HepG2 (cell line): ENCODE measurements at regions not wholly inside any gene's neighbourhood (a gene's known extent, or its start where the extent isn't known, plus 50 kb on each side); places are given as distances from the start of the nearest gene placed in this dataset.

Experiments used
- ATAC-seq: fragments of 200-7000 bp; cut with Tn5 transposase; 3 replicates; pipeline ENCODE4 v1.9.1; 2020; ENCODE audit warnings: mild to moderate bottlenecking, moderate library complexity
- BruUV-seq: library from RNA; stranded (reverse); fragments of 400-500 nt; replicated peaks from 2 replicates; lab custom pipeline; 2021; lab: Mats Ljungman, UMichigan
- CTCF ChIA-PET: fragments of 300-600 bp; formaldehyde crosslinking; extraction: SDS; loops from one replicate; lab custom pipeline; 2021; ENCODE audit warnings: low total read pairs, inconsistent platforms, low intra/inter-chr PET ratio; lab: Yijun Ruan, JAX
- POLR2A ChIA-PET: fragments of 350-600 bp; sonication (Branson Sonifier 250); formaldehyde crosslinking; loops from one replicate; lab custom pipeline; 2020; ENCODE audit warnings: antibody characterized with exemption, inconsistent platforms; lab: Yijun Ruan, JAX
- DNase-seq: peaks from one replicate; pipeline ENCODE4 v3.0.0-alpha.2; 2015; ENCODE audit warnings: low spot score
- FAIRE-seq: peaks from 3 replicates; lab custom pipeline; 2011; peaks lifted over from hg19 to GRCh38; lab: Jason Lieb, UNC
- H2AFZ ChIP-seq: one replicate; pipeline ENCODE4 v1.6.1; 2011; ENCODE audit warnings: low read length, inconsistent platforms
- H3K27ac ChIP-seq: fragments of 300-600 bp; 3 replicates; pipeline ENCODE4 v1.8.0; 2011; ENCODE audit warnings: mixed run types, mild to moderate bottlenecking, mixed read lengths, low read length, inconsistent platforms; ENCODE audit not compliant: insufficient read depth; ENCODE audit errors: extremely low read length
- H3K27me3 ChIP-seq, 2 experiments: fragments of 200-600 bp in 1 of 2; 2 replicates in 1 of 2; 3 replicates in 1 of 2; pipeline versions ENCODE4 v1.6.0 to v1.8.0; 2011; ENCODE audit warnings: low read length in 2 of 2, mild to moderate bottlenecking in 2 of 2, moderate library complexity in 2 of 2, inconsistent platforms in 1 of 2; ENCODE audit not compliant: insufficient read depth in 2 of 2, control insufficient read depth in 1 of 2
- H3K36me3 ChIP-seq, 2 experiments: fragments of 200-600 bp in 1 of 2; replicated peaks in 1 of 2; 2 replicates in 1 of 2; 3 replicates in 1 of 2; pipeline versions ENCODE4 v1.5.1 to v1.8.0; 2011; ENCODE audit warnings: low read length in 2 of 2, inconsistent platforms in 1 of 2; ENCODE audit not compliant: insufficient read depth in 2 of 2, control insufficient read depth in 1 of 2
- H3K4me1 ChIP-seq: 2 replicates; pipeline ENCODE4 v1.5.1; 2012; ENCODE audit warnings: low read length, inconsistent platforms; ENCODE audit not compliant: insufficient read depth
- H3K4me2 ChIP-seq: 2 replicates; pipeline ENCODE4 v1.6.0; 2011; ENCODE audit warnings: low read depth, low read length, inconsistent platforms
- H3K4me3 ChIP-seq, 3 experiments: fragments of 200-600 bp in 1 of 3; sonication (generic), shearing (Covaris generic) in 1 of 3; replicated peaks in 1 of 3; 2 replicates each; pipeline ENCODE4 v1.5.1; 2011 to 2016; ENCODE audit warnings: low read length in 3 of 3, inconsistent platforms in 2 of 3, low read depth in 2 of 3, mild to moderate bottlenecking in 2 of 3, control low read depth in 1 of 3, mixed read lengths in 1 of 3; ENCODE audit not compliant: insufficient read depth in 1 of 3
- H3K79me2 ChIP-seq: one replicate; pipeline ENCODE4 v1.6.1; 2011; ENCODE audit warnings: low read length, inconsistent platforms; ENCODE audit not compliant: insufficient read depth
- H3K9ac ChIP-seq: 2 replicates; pipeline ENCODE4 v1.6.0; 2011; ENCODE audit warnings: mild to moderate bottlenecking, low read depth, low read length, inconsistent platforms; ENCODE audit not compliant: insufficient read depth
- H3K9me3 ChIP-seq: 2 replicates; pipeline ENCODE4 v1.5.1; 2012; ENCODE audit warnings: mild to moderate bottlenecking, low read length
- H4K20me1 ChIP-seq: 2 replicates; pipeline ENCODE4 v1.6.0; 2011; ENCODE audit warnings: inconsistent platforms, mild to moderate bottlenecking, low read length, moderate library complexity; ENCODE audit not compliant: insufficient read depth
- MIXL1 ChIP-seq: IDR thresholded peaks from 2 replicates; pipeline ENCODE4 v1.6.1; 2016
- SOX13 ChIP-seq, 3 experiments: fragments of 450-650 bp in 1 of 3; sonication (generic) in 1 of 3; formaldehyde crosslinking in 1 of 3; IDR thresholded peaks in 2 of 3; conservative IDR thresholded peaks in 1 of 3; 2 replicates each; pipeline versions ENCODE4 v1.5.0 to v1.6.1; 2016 to 2020; ENCODE audit warnings: antibody characterized with exemption in 1 of 3, mild to moderate bottlenecking in 1 of 3, missing compliant biosample characterization in 1 of 3, missing genetic modification reagents in 1 of 3, moderate library complexity in 1 of 3
- ZNF530 ChIP-seq: sonication (generic); formaldehyde crosslinking; IDR thresholded peaks from 2 replicates; pipeline ENCODE4 v1.5.0; 2020; ENCODE audit warnings: low read depth, mild to moderate bottlenecking, missing genetic modification reagents
- ZNF572 ChIP-seq: sonication (generic); formaldehyde crosslinking; IDR thresholded peaks from 2 replicates; pipeline ENCODE4 v1.5.1; 2020; ENCODE audit warnings: mild to moderate bottlenecking, missing genetic modification reagents
- ZNF775 ChIP-seq: sonication (generic); formaldehyde crosslinking; IDR thresholded peaks from 2 replicates; pipeline ENCODE4 v1.4.0; 2020; ENCODE audit warnings: missing genetic modification reagents, mild to moderate bottlenecking, moderate library complexity, borderline replicate concordance
- ZSCAN29 ChIP-seq: sonication (generic); formaldehyde crosslinking; conservative IDR thresholded peaks from 2 replicates; pipeline ENCODE4 v1.4.0; 2020; ENCODE audit warnings: mild to moderate bottlenecking, missing genetic modification reagents
- WGBS: methylation state at CpG from one replicate; pipeline ENCODE4 v1.1.6; 2017; ENCODE audit warnings: low lambda C conversion rate; 5-methylcytosine and 5-hydroxymethylcytosine counted together
- in situ Hi-C: cut with HindIII; loops from 2 replicates; pipeline ENCODE4 v1.10.0; 2017; ENCODE audit warnings: low pct_unique_long_range_greater_than_20kb; ENCODE audit not compliant: extremely low pct_ligation_motif_present
- intact Hi-C: fragments of 100-400 bp; cut with micrococcal nuclease; formaldehyde crosslinking; loops from one replicate; pipeline ENCODE4 v1.10.0; 2022; ENCODE audit not compliant: unreplicated experiment
- TF ChIP-seq, protein P1 (sequence below): sonication (generic); formaldehyde crosslinking; IDR thresholded peaks from 2 replicates; pipeline ENCODE4 v1.9.0; 2021; ENCODE audit warnings: mild to moderate bottlenecking, missing genetic modification reagents
- TF ChIP-seq, protein P2 (sequence below), 2 experiments: sonication (generic) in 1 of 2; formaldehyde crosslinking in 1 of 2; IDR thresholded peaks; 2 replicates each; pipeline versions ENCODE4 v1.6.1 to v1.9.0; 2014 to 2022; ENCODE audit warnings: antibody characterized with exemption in 1 of 2, borderline replicate concordance in 1 of 2, inconsistent platforms in 1 of 2, low read depth in 1 of 2, missing genetic modification reagents in 1 of 2

DNA sequence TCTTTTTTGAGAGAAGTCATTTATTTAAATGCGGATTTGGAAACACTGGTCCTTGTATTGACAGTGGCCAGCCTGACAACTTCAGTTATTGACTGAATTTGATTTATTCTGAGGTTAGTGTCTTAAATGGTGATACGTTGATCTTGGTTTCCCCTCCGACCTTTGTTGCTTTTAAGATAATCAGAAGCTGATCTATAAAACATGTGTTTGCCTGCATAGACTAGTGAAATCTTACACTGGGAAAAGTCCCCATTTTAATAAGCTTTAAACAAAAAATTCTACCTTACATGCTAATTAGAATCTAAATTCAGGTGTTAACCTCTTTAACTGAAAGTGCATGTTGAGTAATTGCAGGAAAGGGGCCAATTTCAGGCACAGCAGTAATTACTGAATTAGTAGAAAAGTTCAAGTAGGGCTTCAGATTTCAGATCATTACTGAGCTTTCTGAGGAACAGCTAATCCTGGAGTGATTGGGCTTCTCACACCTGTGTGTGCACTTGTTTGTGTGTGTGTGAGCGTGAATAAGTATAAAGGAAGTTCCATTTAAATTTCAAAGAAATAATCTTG is 221.4 kb downstream of the SOX2 start:
- no peak for TF ChIP-seq ZNF530 (CRISPR knock-in tag)
- TF ChIP-seq ZSCAN29 (CRISPR knock-in tag) = no peak
- TF ChIP-seq MIXL1 (CRISPR knock-in tag) = no peak
- TF ChIP-seq ZNF572 = no peak
- TF ChIP-seq ZNF775 (CRISPR knock-in tag) = no peak
- no peak for TF ChIP-seq SOX13 (IDR thresholded peaks at IDR 0.05)
- no peak for TF ChIP-seq SOX13 (CRISPR knock-in tag; conservative IDR thresholded peaks at IDR 0.05 in 1 of 2, IDR thresholded peaks at IDR 0.05 in 1 of 2)
- TF ChIP-seq, protein P1, sequence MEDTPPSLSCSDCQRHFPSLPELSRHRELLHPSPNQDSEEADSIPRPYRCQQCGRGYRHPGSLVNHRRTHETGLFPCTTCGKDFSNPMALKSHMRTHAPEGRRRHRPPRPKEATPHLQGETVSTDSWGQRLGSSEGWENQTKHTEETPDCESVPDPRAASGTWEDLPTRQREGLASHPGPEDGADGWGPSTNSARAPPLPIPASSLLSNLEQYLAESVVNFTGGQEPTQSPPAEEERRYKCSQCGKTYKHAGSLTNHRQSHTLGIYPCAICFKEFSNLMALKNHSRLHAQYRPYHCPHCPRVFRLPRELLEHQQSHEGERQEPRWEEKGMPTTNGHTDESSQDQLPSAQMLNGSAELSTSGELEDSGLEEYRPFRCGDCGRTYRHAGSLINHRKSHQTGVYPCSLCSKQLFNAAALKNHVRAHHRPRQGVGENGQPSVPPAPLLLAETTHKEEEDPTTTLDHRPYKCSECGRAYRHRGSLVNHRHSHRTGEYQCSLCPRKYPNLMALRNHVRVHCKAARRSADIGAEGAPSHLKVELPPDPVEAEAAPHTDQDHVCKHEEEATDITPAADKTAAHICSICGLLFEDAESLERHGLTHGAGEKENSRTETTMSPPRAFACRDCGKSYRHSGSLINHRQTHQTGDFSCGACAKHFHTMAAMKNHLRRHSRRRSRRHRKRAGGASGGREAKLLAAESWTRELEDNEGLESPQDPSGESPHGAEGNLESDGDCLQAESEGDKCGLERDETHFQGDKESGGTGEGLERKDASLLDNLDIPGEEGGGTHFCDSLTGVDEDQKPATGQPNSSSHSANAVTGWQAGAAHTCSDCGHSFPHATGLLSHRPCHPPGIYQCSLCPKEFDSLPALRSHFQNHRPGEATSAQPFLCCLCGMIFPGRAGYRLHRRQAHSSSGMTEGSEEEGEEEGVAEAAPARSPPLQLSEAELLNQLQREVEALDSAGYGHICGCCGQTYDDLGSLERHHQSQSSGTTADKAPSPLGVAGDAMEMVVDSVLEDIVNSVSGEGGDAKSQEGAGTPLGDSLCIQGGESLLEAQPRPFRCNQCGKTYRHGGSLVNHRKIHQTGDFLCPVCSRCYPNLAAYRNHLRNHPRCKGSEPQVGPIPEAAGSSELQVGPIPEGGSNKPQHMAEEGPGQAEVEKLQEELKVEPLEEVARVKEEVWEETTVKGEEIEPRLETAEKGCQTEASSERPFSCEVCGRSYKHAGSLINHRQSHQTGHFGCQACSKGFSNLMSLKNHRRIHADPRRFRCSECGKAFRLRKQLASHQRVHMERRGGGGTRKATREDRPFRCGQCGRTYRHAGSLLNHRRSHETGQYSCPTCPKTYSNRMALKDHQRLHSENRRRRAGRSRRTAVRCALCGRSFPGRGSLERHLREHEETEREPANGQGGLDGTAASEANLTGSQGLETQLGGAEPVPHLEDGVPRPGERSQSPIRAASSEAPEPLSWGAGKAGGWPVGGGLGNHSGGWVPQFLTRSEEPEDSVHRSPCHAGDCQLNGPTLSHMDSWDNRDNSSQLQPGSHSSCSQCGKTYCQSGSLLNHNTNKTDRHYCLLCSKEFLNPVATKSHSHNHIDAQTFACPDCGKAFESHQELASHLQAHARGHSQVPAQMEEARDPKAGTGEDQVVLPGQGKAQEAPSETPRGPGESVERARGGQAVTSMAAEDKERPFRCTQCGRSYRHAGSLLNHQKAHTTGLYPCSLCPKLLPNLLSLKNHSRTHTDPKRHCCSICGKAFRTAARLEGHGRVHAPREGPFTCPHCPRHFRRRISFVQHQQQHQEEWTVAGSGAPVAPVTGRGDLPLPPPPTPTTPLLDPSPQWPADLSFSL (CRISPR knock-in tag) = no peak
- TF ChIP-seq, protein P2, sequence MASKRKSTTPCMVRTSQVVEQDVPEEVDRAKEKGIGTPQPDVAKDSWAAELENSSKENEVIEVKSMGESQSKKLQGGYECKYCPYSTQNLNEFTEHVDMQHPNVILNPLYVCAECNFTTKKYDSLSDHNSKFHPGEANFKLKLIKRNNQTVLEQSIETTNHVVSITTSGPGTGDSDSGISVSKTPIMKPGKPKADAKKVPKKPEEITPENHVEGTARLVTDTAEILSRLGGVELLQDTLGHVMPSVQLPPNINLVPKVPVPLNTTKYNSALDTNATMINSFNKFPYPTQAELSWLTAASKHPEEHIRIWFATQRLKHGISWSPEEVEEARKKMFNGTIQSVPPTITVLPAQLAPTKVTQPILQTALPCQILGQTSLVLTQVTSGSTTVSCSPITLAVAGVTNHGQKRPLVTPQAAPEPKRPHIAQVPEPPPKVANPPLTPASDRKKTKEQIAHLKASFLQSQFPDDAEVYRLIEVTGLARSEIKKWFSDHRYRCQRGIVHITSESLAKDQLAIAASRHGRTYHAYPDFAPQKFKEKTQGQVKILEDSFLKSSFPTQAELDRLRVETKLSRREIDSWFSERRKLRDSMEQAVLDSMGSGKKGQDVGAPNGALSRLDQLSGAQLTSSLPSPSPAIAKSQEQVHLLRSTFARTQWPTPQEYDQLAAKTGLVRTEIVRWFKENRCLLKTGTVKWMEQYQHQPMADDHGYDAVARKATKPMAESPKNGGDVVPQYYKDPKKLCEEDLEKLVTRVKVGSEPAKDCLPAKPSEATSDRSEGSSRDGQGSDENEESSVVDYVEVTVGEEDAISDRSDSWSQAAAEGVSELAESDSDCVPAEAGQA (IDR thresholded peaks at IDR 0.05; ENCODE audit: low read depth) = no peak
- TF ChIP-seq, protein P2 (CRISPR knock-in tag; IDR thresholded peaks at IDR 0.05; ENCODE audit: borderline replicate concordance) = no peak
- no peaks in the 10 kb centered on the region for H3K4me1 ChIP-seq
- no peak overlapping the region for H3K4me3 ChIP-seq
- 14% methylated on average over 4 of the region's 4 CpGs for WGBS
- H2AFZ ChIP-seq = no peak overlapping the region
- ATAC-seq = no peak
- no peaks in the 10 kb centered on the region for H3K9me3 ChIP-seq
- in situ Hi-C loops (no loop called here), intact Hi-C loops (no loop called here)
- BruUV-seq = no TSS peak
- H3K4me2 ChIP-seq = no peak overlapping the region
- FAIRE-seq = no peak
- H4K20me1 ChIP-seq = no peaks in the 10 kb centered on the region
- H3K79me2 ChIP-seq = no peaks in the 10 kb centered on the region
- POLR2A ChIA-PET = no interaction called here
- no peak for DNase-seq
- H3K27me3 ChIP-seq = no peaks in the 10 kb centered on the region
- no peak overlapping the region for H3K9ac ChIP-seq
- CTCF ChIA-PET = no interaction called here
- H3K27ac ChIP-seq = no peak overlapping the region
- H3K36me3 ChIP-seq = no peaks in the 10 kb centered on the region
